Fibroblast of mammary gland (primary cell): ENCODE measurements at regions not wholly inside any gene's neighbourhood (a gene's known extent, or its start where the extent isn't known, plus 50 kb on each side); places are given as distances from the start of the nearest gene placed in this dataset.
A peak's percentile ranks its signal among the peaks of the same experiment; 100 is the strongest.
"Not testable (repeated sequence)": the region's sequence is repeated elsewhere in the genome, so short reads cannot be mapped to it uniquely, and the experiment has no call there.

ENCODE experiments used
- DNase-seq: peaks from one replicate; pipeline ENCODE4 v3.0.0-alpha.2; 2010; ENCODE audit warnings: low read depth
- H3K4me3 ChIP-seq: 2 replicates; pipeline ENCODE4 v1.5.1; 2011; ENCODE audit warnings: low read depth, mild to moderate bottlenecking, low read length, moderate library complexity; ENCODE audit not compliant: control insufficient read depth
- TF ChIP-seq, protein P1 (sequence below): conservative IDR thresholded peaks from 2 replicates; pipeline ENCODE4 v1.5.1; 2011; ENCODE audit warnings: low read depth, low read length, inconsistent platforms; ENCODE audit not compliant: control insufficient read depth, insufficient read depth

DNA sequence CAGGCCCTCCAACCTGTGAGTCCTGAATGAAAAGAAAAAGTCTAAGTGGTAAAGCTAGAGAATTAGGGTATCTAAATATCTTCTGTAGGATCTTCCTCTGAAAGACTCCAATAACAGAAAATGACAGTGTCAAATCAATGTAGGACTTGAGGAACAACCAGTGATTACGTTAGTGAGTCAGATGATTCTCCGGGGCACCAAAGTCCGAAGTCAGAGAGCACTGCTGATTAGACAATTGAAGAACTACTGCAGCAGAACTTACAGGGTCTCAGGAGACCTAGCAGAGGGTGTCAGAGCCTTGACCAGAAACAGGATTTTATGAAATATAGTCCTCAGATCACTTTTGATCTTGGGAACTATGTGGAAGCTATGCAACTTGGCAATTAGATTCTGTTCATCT, 605.8 kb downstream of the EPHA3 start:
- no peak overlapping the region for H3K4me3 ChIP-seq
- no peak for DNase-seq
- TF ChIP-seq, protein P1, sequence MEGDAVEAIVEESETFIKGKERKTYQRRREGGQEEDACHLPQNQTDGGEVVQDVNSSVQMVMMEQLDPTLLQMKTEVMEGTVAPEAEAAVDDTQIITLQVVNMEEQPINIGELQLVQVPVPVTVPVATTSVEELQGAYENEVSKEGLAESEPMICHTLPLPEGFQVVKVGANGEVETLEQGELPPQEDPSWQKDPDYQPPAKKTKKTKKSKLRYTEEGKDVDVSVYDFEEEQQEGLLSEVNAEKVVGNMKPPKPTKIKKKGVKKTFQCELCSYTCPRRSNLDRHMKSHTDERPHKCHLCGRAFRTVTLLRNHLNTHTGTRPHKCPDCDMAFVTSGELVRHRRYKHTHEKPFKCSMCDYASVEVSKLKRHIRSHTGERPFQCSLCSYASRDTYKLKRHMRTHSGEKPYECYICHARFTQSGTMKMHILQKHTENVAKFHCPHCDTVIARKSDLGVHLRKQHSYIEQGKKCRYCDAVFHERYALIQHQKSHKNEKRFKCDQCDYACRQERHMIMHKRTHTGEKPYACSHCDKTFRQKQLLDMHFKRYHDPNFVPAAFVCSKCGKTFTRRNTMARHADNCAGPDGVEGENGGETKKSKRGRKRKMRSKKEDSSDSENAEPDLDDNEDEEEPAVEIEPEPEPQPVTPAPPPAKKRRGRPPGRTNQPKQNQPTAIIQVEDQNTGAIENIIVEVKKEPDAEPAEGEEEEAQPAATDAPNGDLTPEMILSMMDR: no peak

DNA sequence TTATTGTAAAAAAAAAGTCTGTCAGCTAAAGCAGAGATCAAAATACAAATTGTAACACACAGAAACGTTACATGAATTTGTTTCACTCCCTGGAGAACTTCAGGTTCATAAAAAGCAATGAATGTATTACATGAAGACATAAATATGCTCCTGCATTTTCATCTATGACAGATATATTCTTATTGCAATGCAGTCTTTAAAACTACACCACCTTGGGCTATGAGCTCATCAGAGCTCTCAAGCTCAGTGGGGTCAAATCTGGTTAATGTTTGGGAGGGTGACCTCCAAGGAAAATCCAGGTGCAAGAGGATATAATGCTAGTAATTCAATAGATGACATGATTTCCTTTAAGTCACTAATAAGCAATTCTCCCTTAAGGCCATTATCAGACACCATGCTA, 606.8 kb downstream of the EPHA3 start:
- no peak for DNase-seq
- TF ChIP-seq, protein P1: no peak
- no peak overlapping the region for H3K4me3 ChIP-seq

DNA sequence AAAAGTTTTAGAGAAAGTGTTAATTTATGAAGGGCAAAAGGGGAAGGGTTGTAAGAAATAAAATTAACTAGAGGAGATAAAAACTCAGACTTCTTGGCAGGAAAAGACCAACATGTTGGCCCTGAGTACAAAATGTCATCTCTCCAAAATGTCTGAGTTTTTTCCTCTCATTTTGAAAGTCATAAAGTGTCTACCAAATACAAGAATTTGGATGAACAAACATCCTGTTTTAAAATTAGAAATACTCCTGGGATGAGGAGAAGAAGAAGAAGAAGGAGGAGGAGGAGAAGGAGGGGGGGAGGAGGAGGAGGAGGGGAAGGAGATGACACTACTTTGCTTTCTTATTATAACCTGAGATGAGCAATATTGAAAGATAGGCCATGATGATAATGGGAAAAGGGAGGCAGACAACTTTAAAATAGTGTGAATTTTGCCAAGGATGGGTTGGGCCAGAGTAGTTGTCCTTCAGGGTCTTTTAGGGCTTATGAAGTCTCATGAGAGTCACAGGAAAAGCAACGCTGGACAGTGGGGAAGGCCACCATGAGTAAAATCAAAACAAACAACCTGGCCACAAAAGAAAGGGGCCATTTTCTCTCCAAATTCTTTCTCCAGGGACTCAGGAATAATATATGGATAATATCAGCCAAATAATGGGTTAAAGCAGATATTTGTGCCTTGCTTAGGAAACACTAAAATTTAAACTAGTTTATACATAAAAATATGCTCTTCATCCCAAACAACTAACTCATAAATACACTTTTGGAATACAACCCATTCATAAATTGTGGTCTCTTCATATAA, 632.9 kb downstream of the EPHA3 start:
- DNase-seq: no peak
- TF ChIP-seq, protein P1: no peak

DNA sequence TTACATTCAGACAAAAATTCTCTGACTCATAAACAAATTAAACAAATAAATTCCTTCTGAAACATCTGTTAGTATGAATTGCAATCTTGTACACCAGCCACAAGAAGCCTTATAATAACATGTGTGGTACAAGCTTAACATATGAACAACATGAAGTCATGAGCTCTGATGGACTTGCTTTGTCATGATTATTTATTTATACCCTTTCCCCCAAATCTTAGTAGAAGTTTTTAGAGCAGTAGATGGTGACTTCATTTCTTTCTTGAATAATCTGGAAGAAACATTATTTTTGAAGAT, 633.4 kb downstream of the EPHA3 start:
- peak; percentile 1 for DNase-seq
- TF ChIP-seq, protein P1: no peak
- H3K4me3 ChIP-seq: no peak overlapping the region

More for the DNA sequence above, 632.9 kb downstream of the EPHA3 start:
- no peak overlapping the region for H3K4me3 ChIP-seq

DNA sequence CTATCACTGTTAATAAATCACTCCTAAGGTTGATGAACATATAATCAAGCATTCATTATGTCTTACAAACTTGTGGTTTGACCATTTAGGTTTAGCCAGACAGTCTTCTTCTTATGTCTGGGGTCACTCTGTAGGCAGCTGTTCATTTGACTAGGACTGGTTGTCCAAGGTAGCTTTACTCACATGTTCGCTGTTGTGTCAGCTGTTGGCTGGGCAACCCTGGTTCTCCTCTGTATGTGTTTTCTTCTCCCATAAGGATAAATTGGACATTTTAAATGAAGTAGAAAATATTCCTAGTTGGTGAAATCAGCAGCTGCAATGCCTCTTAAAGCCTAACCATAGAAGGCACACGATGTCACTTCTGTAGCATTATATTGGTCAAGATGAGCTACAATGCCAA, 635.1 kb downstream of the EPHA3 start:
- DNase-seq: no peak
- TF ChIP-seq, protein P1: no peak
- H3K4me3 ChIP-seq: no peak overlapping the region

DNA sequence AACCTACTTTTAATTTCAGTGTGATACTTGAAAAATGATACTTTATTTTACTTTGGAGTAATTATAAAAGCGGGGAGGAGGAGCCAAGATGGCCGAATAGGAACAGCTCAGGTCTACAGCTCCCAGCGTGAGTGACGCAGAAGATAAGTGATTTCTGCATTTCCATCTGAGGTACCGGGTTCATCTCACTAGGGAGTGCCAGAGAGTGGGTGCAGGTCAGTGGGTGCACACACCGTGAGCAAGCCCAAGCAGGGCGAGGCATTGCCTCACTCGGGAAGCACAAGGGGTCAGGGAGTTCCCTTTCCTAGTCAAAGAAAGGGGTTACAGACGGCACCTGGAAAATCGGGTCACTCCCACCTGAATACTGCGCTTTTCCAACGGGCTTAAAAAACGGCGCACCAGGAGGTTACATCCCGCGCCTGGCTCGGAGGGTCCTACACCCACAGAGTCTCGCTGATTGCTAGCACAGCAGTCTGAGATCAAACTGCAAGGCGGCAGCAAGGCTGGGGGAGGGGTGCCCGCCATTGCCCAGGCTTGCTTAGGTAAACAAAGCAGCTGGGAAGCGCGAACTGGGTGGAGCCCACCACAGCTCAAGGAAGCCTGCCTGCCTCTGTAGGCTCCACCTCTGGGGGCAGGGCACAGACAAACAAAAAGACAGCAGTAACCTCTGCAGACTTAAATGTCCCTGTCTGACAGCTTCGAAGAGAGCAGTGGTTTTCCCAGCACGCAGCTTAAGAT, 640.3 kb downstream of the EPHA3 start:
- DNase-seq, H3K4me3 ChIP-seq: not testable (repeated sequence)

DNA sequence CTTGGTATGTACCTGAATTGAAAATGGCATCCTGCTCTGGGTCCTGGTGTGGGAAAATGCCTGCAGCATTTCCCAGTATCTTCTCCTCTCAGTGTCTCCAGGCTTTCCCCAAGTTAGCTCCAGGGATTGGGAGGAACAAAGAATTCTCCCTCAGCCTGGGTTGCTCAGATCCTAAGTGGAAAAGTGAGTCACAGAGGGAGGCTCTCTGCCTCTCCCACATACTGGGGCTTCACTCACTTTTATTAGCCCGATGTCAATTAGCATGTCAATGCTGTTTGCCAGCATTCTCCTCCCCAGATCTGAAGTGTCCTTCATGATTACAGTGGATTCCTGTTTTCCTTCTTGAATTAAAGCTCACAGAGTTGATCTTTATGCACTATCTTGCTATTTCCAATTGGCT, 655.0 kb downstream of the EPHA3 start:
- TF ChIP-seq, protein P1: no peak
- DNase-seq: no peak
- no peak overlapping the region for H3K4me3 ChIP-seq
